ENCODE measurements at regions not wholly inside any gene's neighbourhood (a gene's known extent, or its start where the extent isn't known, plus 50 kb on each side); places are given as distances from the start of the nearest gene placed in this dataset.
"Not testable (repeated sequence)": the region's sequence is repeated elsewhere in the genome, so short reads cannot be mapped to it uniquely, and the experiment has no call there.

DNA sequence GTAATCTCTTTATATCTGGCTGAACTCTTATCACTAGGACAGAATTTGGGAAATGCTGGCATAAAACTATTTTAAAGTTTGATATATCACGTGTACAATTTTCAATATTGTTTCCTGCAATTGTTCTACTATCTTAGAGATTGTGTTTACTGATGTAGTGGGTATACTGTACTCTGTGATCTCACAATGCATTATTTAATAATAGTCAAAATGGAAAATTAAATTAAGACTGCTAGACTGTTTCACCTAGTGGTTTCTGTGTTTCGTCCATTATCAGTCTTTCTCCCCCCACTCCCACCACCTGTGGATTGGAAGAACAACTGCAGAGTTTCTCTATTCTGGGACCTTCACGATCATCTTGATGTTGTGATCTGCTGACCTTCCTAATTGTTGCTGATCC lies 449.2 kb upstream of the SLC10A2 start:
- no peak for DNase-seq

DNA sequence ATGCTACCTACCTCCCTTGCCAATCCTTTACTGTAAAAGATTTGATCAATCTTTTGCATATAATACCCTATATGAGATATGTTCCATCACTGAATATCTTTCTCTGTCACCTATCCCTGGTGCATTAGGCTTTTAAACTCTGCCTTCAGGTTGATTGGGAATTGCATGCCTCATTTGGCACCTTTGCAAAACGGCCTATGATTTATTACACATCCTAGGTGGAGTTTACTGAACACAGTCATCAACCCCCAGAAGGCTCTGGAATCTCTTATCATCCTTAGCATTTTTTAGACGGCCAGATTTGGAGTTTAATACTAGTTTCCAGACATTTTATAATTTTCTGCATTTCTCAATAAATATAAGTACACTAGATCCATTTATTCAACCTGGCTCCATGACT lies 448.4 kb upstream of the SLC10A2 start:
- DNase-seq, result no peak

GRCh38 chr13:103514188-103514587 lies 448.0 kb upstream of the SLC10A2 start:
- no peak for DNase-seq

- no peak for DNase-seq
Measured at GRCh38 chr13:103510007-103510535, 443.9 kb upstream of the SLC10A2 start.

- no peak for DNase-seq
Measured at GRCh38 chr13:103497404-103497803, 431.2 kb upstream of the SLC10A2 start.

- DNase-seq, result peak; percentile 0
Measured at GRCh38 chr13:103487841-103488240, 421.6 kb upstream of the SLC10A2 start.

GRCh38 chr13:103473081-103473480 lies 406.9 kb upstream of the SLC10A2 start:
- no peak for DNase-seq

GRCh38 chr13:103471896-103472295 lies 405.7 kb upstream of the SLC10A2 start:
- DNase-seq, result no peak

GRCh38 chr13:103469771-103470170 lies 403.6 kb upstream of the SLC10A2 start:
- DNase-seq, result no peak

- DNase-seq, result no peak
Measured at GRCh38 chr13:103466761-103467160, 400.5 kb upstream of the SLC10A2 start.

DNA sequence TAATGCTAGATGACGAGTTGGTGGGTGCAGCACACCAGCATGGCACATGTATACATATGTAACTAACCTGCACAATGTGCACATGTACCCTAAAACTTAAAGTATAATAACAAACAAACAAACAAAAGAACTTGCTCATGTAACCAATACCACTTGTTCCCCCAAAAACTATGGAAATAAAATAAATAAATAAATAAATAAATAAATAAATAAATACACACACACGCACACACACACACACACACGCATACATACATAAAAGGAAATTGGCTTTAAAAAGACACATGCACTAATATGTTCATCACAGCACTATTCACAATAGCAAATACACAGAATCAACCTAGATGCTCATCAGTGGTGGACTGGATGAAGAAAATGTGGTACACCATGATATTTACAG lies 394.0 kb upstream of the SLC10A2 start:
- not testable (repeated sequence) for DNase-seq

- not testable (repeated sequence) for DNase-seq
Measured at GRCh38 chr13:103457050-103457449, 390.8 kb upstream of the SLC10A2 start.

DNA sequence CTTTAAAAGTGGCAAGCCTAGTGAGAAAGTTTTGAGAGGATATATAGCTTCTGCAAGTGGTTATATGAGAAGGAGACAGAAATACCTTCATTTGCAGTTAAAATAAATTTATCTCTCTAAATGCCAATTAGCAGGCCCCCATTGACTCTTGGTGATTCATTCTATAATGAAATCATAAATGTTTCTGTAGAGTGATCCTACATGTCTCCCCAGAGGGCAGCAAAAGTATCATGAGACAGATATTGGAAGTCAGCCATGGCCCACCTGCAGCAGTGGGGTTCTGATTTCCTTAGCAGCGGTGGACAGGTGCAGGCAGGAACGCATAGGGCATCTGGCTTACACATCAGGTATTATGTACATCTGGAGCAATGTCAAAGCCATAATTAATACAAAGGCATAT lies 385.4 kb upstream of the SLC10A2 start:
- no peak for DNase-seq

DNA sequence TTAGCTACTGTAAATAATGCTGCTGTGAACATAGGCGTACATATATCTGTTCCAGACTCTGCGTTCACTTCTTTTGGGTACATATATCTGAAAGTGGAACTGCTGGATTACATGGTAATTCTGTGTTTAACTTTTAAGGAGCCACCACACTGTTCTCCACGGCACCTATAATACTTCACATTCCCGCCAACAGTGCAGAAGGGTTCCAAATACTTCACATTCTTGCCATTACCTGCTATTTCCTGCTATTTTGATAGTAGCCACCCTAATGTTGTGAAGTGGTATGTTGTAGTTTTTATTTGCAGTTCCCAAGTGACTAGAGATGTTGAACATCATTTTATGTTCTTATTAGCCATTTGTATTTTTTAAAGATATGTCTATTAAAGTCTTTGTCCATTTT lies 377.4 kb upstream of the SLC10A2 start:
- no peak for DNase-seq

- no peak for DNase-seq
Measured at GRCh38 chr13:103437651-103438050, 371.4 kb upstream of the SLC10A2 start.

DNA sequence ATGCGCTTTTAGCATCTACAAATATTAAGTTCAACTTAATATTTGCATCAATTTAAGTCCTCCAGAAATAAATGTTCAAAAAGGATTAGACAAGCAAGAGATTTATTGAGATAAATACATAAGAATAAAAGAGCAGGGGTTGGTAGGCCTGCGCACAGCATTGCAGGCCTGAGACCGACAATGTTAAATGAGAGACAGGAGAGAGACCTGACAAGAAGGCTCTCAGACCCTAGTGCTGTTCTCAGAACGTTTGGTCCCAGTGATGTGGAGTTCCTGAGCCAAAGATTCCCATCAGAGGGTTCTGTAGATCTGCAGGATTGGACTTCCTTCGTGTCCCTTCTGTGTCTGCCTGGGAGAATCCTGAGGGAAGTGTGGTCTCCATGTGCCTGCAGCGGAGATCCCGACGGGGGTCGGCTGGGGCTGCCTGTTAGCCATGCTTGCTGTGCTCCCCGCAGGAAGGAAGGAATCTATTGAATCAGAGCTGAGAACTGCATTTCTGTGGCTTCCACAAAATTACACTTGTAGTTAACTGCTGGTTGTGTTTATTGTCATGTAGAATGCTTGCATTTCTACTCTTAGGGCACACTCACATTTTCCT lies 369.9 kb upstream of the SLC10A2 start:
- no peak for DNase-seq

DNA sequence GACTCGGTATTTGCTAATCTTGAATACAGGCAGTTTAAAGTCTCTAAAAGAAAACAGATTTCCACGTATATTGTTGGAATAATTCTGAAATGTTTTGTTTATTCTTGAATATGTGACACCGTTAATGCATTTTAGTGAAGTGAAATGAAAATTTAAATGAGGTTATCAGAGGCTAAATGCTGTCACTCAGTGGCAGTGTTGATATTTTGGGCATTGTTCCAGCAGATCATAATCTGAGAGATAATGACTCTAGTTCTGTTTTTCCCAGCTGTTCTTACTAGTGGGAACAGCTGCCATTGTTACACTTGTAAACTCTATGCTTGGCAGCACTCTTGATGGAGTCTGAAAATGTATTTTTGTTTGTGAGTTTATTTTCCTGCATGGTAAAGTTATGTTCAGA lies 365.6 kb upstream of the SLC10A2 start:
- DNase-seq, result no peak

DNA sequence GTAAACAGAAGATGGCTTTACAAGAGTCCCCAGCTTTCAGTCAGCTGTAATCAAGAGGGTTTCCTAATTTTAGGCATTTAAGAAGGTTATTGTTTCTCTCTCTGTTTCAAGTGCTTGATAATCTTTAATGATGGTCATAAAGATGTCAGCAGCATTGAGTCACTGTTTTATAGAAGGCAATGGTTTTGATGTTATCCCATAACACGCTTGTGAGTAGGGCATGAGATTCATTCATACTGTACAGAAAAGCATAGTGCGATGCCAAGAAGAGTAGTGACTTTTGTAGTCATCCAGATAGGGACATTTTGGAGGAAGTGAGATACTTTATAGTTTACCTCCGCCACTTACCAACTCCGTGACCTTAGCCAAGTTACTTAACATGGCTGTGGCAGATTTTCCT lies 364.2 kb upstream of the SLC10A2 start:
- no peak for DNase-seq

- no peak for DNase-seq
Measured at GRCh38 chr13:103410002-103410401, 343.8 kb upstream of the SLC10A2 start.

DNA sequence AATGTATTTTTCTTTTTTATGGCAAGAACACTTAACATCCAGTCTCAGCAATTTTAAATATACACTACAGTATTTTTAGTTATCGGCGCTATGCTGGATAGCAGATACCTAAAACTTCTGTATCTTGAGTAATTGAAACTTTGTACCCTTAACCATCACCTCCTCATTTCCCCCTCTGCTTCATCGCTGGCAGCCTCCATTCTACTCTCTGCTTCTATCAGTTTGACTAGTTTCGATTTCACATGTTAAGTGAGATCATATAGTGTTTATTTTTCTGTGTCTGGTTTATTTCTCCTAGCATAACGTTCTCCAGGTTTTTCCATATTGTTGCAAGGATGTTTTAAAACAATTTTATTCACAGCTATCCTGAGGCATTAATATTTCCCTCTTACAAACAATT lies 340.8 kb upstream of the SLC10A2 start:
- no peak for DNase-seq

DNA sequence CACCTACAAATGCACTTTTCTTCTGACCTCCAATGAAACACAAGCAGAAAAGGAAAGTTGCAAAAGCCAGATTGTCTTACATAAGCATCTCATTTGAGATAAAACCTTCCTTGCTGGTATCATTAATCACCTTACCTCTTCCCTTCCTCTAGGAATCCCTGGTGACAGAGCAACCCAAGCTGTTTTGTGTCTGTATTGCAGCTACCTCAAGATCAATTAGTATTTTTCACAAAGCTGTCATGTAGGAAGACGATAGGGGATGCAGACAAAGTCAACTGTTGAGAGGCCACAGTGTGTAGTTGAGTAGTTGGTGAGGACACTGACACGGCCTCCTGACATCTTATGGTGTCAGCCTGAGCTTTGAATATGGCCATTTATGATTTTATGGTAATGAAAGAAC lies 339.1 kb upstream of the SLC10A2 start:
- no peak for DNase-seq

DNA sequence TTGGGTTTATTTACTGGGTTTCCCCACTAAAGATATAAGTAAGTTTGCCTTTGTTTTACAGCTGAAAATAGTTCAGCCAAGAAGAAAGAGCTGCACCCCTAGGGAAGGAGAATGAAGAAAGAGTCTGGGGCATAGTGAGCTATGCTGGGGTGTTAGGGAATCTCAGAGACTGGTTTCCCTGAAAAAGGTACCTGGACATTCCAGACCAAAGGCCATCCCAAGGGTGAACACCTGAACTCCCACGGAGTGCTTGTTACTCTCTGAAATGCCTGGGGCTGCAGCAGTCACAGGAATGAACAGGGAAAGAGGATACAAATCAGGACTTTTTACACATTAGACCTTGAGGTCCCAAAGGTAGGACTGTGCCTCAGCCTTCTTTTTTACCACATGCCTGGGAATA lies 337.6 kb upstream of the SLC10A2 start:
- no peak for DNase-seq

DNA sequence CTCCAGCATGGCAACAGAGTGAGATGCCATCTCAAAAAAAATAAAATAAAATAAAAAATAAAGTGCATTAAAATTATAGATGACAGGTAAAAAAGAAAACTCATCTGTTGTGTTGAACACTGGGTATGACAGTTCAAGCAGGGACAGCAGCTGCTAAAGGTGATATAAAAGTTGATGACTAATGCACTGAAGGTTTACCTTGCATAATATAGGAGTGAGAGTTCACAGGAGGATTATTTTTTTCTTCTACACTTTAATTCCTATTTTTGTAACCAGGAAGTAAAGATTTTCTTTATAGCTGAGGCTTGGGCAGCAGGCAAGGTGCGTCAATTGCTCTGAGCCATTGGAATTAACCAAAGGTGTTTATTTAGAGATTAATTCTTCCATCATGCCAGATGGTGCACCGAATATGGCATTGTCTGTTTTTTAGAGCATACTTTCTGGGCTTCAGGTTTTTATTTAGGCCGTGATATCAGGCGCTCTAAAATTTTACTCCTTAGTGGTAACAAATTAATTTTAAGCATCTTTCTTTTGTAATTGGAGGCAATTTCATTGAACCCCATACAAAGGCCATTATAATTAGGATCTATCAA lies 337.0 kb upstream of the SLC10A2 start:
- DNase-seq, result no peak

DNA sequence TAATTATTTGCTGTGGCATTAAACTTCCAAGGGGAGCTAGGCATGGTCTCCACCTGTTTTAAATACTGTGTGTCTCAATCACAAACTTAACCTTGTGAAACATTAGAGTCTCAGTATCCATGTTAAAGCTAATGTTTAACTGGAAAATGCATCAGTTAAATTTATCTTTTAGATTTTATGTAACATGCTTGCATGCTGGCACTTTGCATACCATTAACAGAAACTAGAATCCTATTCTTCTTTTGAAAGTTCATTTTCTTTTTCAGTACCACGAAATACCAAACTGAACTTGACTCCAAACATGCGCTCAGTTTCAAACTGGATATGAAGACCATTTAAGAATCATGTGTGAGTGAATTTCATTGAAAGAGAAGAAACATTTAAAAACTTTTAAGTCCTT lies 328.9 kb upstream of the SLC10A2 start:
- no peak for DNase-seq

DNA sequence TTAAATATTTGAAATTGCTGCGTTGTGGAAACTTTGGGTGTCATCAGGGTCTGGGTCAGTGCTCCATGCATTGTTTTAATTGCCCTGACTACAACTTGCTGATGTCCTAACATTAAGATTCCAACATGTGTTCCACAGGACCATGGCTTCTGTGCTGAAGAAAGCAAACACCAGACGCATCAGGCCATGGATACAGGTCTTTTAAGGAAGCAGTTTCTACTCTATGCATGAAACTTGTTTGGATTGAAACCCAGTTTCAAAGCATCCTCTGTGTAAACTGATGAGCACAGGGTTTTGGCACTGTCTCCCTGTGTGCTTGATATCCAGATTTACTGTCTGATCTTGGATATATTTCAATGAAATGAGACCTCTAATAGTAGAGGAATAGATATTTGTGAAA lies 328.4 kb upstream of the SLC10A2 start:
- no peak for DNase-seq
